D721Med (cell line): ENCODE measurements at regions not wholly inside any gene's neighbourhood (a gene's known extent, or its start where the extent isn't known, plus 50 kb on each side); places are given as distances from the start of the nearest gene placed in this dataset.

Experiments
- DNase-seq: peaks from one replicate; pipeline ENCODE4 v3.0.0; 2011; ENCODE audit warnings: low spot score; ENCODE audit not compliant: insufficient read length
- FAIRE-seq: peaks from 2 replicates; lab custom pipeline; 2011; peaks lifted over from hg19 to GRCh38; lab: Jason Lieb, UNC
- CTCF ChIP-seq: IDR thresholded peaks from 2 replicates; pipeline ENCODE4 v1.5.1; 2012; ENCODE audit warnings: mild to moderate bottlenecking, control low read depth; ENCODE audit not compliant: insufficient read depth; ENCODE audit errors: missing control alignments

GRCh38 chr4:188511431-188511830 lies 372.2 kb downstream of the TRIML1 start:
- no peak for TF ChIP-seq CTCF
- DNase-seq (no peak), FAIRE-seq (no peak)

- TF ChIP-seq CTCF = no peak
- DNase-seq (no peak), FAIRE-seq (no peak)
Measured at GRCh38 chr4:188532751-188533150, 393.5 kb downstream of the TRIML1 start.

- no peak for TF ChIP-seq CTCF
- DNase-seq (no peak), FAIRE-seq (no peak)
Measured at GRCh38 chr4:188534297-188534696, 395.1 kb downstream of the TRIML1 start.

- DNase-seq = no peak
- no peak for TF ChIP-seq CTCF
- no peak for FAIRE-seq
Measured at GRCh38 chr4:188534917-188535316, 395.7 kb downstream of the TRIML1 start.

- no peak for FAIRE-seq
- TF ChIP-seq CTCF = no peak
Measured at GRCh38 chr4:188536826-188537225, 397.6 kb downstream of the TRIML1 start.

GRCh38 chr4:188550296-188550695 lies 411.1 kb downstream of the TRIML1 start:
- FAIRE-seq (no peak), DNase-seq (no peak)
- TF ChIP-seq CTCF = no peak

More at GRCh38 chr4:188536826-188537225, 397.6 kb downstream of the TRIML1 start:
- DNase-seq = no peak

- no peak for TF ChIP-seq CTCF
- FAIRE-seq (no peak), DNase-seq (no peak)
Measured at GRCh38 chr4:188551156-188551555, 411.9 kb downstream of the TRIML1 start.
